GM12873 (cell line): ENCODE measurements at regions not wholly inside any gene's neighbourhood (a gene's known extent, or its start where the extent isn't known, plus 50 kb on each side); places are given as distances from the start of the nearest gene placed in this dataset.

ENCODE experiments used
- TF ChIP-seq, protein P1 (sequence below): IDR thresholded peaks from 2 replicates; pipeline ENCODE4 v1.5.1; 2012; ENCODE audit warnings: low read depth, mild to moderate bottlenecking, moderate library complexity, low read length, control low read depth; ENCODE audit not compliant: insufficient read depth; ENCODE audit errors: missing control alignments

DNA sequence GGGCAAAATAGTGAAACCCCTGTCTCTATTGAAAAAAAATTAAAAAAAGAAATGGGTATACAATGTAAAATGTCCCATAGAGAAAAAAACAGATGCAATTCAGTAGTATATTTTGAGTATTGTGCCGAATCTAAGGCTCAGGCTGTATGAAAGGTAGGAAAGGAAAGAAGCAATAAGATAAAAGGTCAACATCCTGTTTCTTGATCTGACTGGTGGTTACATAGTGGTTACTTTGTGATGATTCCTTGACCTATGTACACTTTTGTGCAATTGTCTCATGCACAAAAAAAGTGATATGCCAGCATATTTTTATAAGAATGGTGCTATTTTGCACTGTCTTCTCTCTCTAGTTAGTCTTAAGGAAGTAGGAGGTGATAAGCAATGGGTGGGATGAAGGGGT is 1333.7 kb upstream of the TMEFF2 start:
- TF ChIP-seq, protein P1, sequence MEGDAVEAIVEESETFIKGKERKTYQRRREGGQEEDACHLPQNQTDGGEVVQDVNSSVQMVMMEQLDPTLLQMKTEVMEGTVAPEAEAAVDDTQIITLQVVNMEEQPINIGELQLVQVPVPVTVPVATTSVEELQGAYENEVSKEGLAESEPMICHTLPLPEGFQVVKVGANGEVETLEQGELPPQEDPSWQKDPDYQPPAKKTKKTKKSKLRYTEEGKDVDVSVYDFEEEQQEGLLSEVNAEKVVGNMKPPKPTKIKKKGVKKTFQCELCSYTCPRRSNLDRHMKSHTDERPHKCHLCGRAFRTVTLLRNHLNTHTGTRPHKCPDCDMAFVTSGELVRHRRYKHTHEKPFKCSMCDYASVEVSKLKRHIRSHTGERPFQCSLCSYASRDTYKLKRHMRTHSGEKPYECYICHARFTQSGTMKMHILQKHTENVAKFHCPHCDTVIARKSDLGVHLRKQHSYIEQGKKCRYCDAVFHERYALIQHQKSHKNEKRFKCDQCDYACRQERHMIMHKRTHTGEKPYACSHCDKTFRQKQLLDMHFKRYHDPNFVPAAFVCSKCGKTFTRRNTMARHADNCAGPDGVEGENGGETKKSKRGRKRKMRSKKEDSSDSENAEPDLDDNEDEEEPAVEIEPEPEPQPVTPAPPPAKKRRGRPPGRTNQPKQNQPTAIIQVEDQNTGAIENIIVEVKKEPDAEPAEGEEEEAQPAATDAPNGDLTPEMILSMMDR = no peak

DNA sequence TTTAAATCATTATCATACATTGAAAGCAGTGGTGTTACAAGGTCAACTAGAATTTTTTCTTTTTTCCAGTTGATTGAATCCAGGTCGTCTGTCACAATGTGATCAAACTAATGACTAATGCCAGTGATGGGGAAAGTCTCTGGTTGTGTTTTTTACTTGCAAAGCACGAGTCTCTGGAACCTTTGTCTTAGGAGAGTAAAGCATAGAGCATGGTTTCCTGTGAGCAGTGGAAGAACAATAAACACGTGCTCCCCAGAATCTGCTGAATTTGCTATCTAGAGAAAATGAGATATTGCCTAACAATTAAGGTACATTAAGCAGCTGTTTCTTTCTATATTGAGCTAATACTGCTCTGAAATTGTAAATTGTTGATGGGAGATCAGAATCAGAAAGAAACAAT is 1332.4 kb upstream of the TMEFF2 start:
- TF ChIP-seq, protein P1 = no peak

DNA sequence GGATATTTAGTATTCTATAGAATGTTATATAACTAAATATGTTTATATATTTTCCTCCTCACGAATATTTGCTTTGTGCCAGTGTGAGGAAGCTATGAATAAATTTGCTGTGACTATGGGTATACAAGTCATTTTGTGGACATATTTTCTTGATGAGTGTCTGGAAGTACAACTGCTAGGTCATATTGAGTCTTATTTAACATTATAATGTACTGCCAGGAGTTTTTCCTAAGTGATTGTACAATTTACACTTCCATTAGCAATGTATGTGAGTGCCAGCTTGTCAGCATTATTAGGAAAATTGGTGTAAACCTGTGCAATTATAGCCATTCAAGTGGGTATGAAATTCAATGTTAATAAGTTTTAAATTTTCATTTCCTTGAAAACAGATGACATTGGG is 1328.9 kb upstream of the TMEFF2 start:
- TF ChIP-seq, protein P1 = no peak

DNA sequence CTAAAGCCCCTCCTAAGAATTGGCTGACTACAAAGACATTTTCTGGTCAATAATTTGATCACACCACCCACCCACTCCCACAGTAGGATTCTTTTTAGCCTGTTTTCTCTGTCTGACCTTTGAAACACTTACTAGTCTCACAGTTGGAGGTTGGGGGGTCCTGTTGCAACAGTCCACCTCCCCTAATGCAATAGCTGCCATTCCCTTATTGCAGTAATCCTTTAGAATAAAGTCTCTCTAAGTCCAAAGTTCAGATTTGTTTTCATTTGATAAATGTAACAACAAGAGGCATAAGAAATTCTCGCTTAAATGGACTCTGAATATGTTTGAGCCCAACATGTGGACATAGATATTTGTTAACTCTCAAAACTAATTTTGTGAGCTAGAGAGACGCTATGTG is 1326.8 kb upstream of the TMEFF2 start:
- TF ChIP-seq, protein P1 = no peak

DNA sequence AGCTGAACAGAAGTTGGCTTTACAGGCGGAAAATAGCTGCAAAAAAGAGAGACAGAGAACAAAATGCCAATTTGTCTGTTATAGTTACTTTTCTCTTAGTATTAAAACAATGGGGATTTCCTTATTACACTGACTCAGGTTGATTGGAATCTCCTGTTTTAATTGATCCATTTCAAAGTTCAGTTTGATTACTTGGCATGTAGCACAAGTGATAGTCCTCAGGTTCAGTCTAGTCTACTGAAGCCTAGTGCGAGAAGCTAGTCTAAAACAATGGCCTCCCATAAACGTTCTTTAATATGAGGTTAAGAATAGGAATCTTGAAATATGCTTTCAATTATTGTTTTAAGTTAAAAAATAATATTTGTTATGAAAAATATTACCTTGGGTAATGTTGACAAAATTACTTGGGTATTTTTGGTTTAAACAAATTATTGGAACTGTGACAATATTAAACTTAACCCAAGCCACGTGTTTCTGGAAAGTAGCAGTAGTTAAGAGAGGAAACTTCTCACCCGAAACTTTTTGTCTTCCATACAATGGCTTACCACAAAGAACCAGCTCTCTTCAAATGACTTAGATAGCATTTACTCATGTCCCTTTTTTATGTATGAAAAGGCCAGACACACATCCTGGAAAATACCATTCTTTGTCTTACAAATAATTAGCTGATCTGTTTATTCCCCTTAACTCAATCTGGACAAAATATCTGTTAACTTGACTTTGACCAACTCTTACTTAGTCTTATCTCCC is 1326.2 kb upstream of the TMEFF2 start:
- TF ChIP-seq, protein P1 = no peak

DNA sequence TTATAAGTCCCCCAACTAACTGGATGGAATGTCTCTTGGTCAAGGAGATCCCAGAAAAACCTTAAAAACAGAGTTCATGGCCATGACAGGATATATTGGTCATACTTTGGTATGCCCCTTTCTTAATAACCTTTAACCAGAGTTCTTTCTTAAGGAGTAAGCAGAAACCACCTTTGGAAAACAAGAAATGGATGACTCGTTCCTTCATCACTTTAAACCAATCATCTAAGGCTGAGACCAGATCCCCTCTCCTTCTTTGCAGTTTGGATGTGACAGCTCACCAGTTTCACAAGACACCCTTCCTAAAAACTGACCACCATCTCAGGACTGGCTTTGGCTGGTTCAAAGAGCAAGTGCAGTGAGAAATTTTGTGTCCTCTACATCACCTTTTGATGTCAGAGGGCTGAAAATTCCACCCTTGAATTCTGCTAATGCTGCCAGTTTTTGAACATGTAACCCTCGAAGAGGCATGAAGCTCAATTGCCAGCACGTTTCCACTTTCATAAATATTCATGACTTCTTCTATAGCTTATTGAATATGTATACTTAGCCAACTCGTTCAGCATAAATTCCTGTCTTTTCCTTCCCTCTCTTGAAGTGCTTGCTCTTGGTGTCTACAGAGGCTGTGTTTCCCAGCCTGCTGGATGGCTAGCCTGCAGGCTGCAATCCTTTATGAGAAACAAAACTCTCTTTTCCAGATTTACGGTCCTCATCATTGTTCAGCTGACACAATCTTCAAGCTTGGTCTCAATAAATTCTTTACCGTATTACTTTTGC is 1323.5 kb upstream of the TMEFF2 start:
- TF ChIP-seq, protein P1 = no peak

DNA sequence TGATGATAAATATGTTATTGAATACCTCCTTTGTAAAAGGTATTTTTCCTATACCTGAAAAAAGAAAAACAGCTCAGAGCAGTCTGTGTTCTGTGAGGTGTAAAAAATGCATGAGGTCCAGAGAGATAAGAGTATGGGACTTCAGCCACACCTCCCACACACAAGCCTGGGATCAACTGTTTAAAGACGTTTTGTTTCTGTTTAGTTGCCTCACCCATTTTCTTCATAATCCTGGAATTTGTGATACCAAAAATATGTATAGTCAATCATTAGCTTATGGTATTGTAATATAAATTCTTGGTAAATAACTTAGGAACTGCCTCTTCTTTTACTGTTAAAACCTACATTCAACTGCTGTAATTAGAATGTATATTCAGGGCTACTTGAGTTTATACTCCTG is 1322.9 kb upstream of the TMEFF2 start:
- TF ChIP-seq, protein P1 = no peak
